A549 (cell line): ENCODE measurements at regions not wholly inside any gene's neighbourhood (a gene's known extent, or its start where the extent isn't known, plus 50 kb on each side); places are given as distances from the start of the nearest gene placed in this dataset.

Source experiments
- BHLHE40 ChIP-seq: IDR thresholded peaks from 2 replicates; pipeline ENCODE4 v1.6.1; 2012; ENCODE audit warnings: low read depth, low read length, inconsistent platforms
- CEBPB ChIP-seq, 2 experiments: fragments of >200 bp in 1 of 2; sonication (Bioruptor Twin) in 1 of 2; formaldehyde crosslinking in 1 of 2; IDR thresholded peaks; 2 replicates each; pipeline ENCODE4 v1.6.1; 2012 to 2016
- EP300 ChIP-seq, 2 experiments: fragments of >200 bp; sonication (Bioruptor Twin); formaldehyde crosslinking; IDR thresholded peaks; 2 replicates in 1 of 2; 3 replicates in 1 of 2; pipeline ENCODE4 v1.6.1; 2016 to 2017
- ESRRA ChIP-seq: fragments of 150-350 bp; IDR thresholded peaks from 2 replicates; pipeline ENCODE4 v1.6.1; 2014; ENCODE audit warnings: mild to moderate bottlenecking, low read length, borderline replicate concordance
- MAZ ChIP-seq: fragments of 150-350 bp; IDR thresholded peaks from 2 replicates; pipeline ENCODE4 v1.6.1; 2014; ENCODE audit warnings: antibody characterized with exemption, low read depth, low read length, borderline replicate concordance
- MYC ChIP-seq: IDR thresholded peaks from 2 replicates; pipeline ENCODE4 v1.6.1; 2012; ENCODE audit warnings: mild to moderate bottlenecking, inconsistent platforms, low read length, improper control_type of control experiment, borderline replicate concordance
- POLR2A ChIP-seq: IDR thresholded peaks from 2 replicates; pipeline ENCODE4 v1.6.1; 2012; ENCODE audit warnings: mild to moderate bottlenecking, low read length
- RAD21 ChIP-seq, 2 experiments: fragments of >200 bp in 1 of 2; sonication (Bioruptor Twin) in 1 of 2; formaldehyde crosslinking in 1 of 2; IDR thresholded peaks in 1 of 2; conservative IDR thresholded peaks in 1 of 2; 2 replicates in 1 of 2; 3 replicates in 1 of 2; pipeline ENCODE4 v1.6.1; 2012 to 2018; ENCODE audit warnings: inconsistent platforms in 1 of 2
- RCOR1 ChIP-seq: fragments of 150-350 bp; IDR thresholded peaks from 2 replicates; pipeline ENCODE4 v1.6.1; 2014; ENCODE audit warnings: antibody characterized with exemption, low read length, low read depth
- SREBF2 ChIP-seq: fragments of 450-650 bp; IDR thresholded peaks from 2 replicates; pipeline ENCODE4 v1.6.1; 2014; ENCODE audit warnings: mild to moderate bottlenecking, moderate library complexity
- ZFP36 ChIP-seq: fragments of 450-650 bp; IDR thresholded peaks from 2 replicates; pipeline ENCODE4 v1.6.1; 2014; ENCODE audit warnings: borderline replicate concordance; ENCODE audit not compliant: partially characterized antibody
- TF ChIP-seq, protein P1 (sequence below): fragments of >200 bp; sonication (Bioruptor Twin); formaldehyde crosslinking; IDR thresholded peaks from 3 replicates; pipeline ENCODE4 v1.5.1; 2016
- TF ChIP-seq, protein P2 (sequence below): fragments of 450-650 bp; IDR thresholded peaks from 2 replicates; pipeline ENCODE4 v1.6.1; 2014; ENCODE audit warnings: antibody characterized with exemption

DNA sequence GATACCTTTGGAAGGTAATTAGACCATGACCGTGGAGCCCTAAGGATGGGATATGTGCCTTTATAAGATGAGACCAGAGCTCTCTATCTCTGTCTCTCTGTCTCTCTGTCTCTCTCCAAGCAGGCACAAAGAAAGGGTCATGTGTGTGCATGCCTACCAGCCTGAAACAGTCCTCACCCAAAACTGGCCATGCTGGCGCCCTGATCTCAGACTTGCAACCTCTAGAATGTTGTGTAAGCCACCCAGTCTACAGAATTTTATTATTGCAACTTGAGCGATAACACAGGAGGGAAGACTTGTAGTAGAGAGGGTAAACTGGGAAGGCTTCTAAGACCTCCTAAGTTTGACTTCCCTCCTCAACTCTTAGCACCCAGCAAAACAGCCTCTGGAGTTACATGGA, 124.1 kb upstream of the SERTAD2 start:
- TF ChIP-seq, protein P1, sequence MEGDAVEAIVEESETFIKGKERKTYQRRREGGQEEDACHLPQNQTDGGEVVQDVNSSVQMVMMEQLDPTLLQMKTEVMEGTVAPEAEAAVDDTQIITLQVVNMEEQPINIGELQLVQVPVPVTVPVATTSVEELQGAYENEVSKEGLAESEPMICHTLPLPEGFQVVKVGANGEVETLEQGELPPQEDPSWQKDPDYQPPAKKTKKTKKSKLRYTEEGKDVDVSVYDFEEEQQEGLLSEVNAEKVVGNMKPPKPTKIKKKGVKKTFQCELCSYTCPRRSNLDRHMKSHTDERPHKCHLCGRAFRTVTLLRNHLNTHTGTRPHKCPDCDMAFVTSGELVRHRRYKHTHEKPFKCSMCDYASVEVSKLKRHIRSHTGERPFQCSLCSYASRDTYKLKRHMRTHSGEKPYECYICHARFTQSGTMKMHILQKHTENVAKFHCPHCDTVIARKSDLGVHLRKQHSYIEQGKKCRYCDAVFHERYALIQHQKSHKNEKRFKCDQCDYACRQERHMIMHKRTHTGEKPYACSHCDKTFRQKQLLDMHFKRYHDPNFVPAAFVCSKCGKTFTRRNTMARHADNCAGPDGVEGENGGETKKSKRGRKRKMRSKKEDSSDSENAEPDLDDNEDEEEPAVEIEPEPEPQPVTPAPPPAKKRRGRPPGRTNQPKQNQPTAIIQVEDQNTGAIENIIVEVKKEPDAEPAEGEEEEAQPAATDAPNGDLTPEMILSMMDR, result no peak
- TF ChIP-seq MYC, result no peak
- no peak for TF ChIP-seq POLR2A
- TF ChIP-seq, protein P2, sequence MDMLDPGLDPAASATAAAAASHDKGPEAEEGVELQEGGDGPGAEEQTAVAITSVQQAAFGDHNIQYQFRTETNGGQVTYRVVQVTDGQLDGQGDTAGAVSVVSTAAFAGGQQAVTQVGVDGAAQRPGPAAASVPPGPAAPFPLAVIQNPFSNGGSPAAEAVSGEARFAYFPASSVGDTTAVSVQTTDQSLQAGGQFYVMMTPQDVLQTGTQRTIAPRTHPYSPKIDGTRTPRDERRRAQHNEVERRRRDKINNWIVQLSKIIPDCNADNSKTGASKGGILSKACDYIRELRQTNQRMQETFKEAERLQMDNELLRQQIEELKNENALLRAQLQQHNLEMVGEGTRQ, result no peak
- TF ChIP-seq MAZ, result no peak
- TF ChIP-seq RCOR1, result no peak
- no peak for TF ChIP-seq RAD21 (conservative IDR thresholded peaks at IDR 0.05 in 1 of 2, IDR thresholded peaks at IDR 0.05 in 1 of 2)
- TF ChIP-seq BHLHE40, result no peak
- no peak for TF ChIP-seq SREBF2
- TF ChIP-seq CEBPB (IDR thresholded peaks at IDR 0.05), result no peak
- TF ChIP-seq EP300 (IDR thresholded peaks at IDR 0.05), result no peak
- TF ChIP-seq ESRRA, result no peak
- no peak for TF ChIP-seq ZFP36
